ENCODE measurements at regions not wholly inside any gene's neighbourhood (a gene's known extent, or its start where the extent isn't known, plus 50 kb on each side); places are given as distances from the start of the nearest gene placed in this dataset.
"Not testable (repeated sequence)": the region's sequence is repeated elsewhere in the genome, so short reads cannot be mapped to it uniquely, and the experiment has no call there.

GRCh38 chr4:15163284-15163645 is 161.0 kb downstream of the CPEB2 start:
- DNase-seq = no peak

- DNase-seq = no peak
Measured at GRCh38 chr4:15164571-15164970, 162.3 kb downstream of the CPEB2 start.

GRCh38 chr4:15167743-15168142 is 165.5 kb downstream of the CPEB2 start:
- DNase-seq = no peak

GRCh38 chr4:15168759-15169158 is 166.5 kb downstream of the CPEB2 start:
- no peak for DNase-seq

- no peak for DNase-seq
Measured at GRCh38 chr4:15171725-15172124, 169.4 kb downstream of the CPEB2 start.

- DNase-seq = no peak
Measured at GRCh38 chr4:15173251-15173650, 171.0 kb downstream of the CPEB2 start.

GRCh38 chr4:15174168-15174567 is 171.9 kb downstream of the CPEB2 start:
- DNase-seq = not testable (repeated sequence)

- DNase-seq = not testable (repeated sequence)
Measured at GRCh38 chr4:15179842-15180241, 177.6 kb downstream of the CPEB2 start.

- no peak for DNase-seq
Measured at GRCh38 chr4:15182600-15183220, 180.4 kb downstream of the CPEB2 start.

GRCh38 chr4:15186149-15186548 is 183.9 kb downstream of the CPEB2 start:
- DNase-seq = no peak

- no peak for DNase-seq
Measured at GRCh38 chr4:15186806-15187205, 184.5 kb downstream of the CPEB2 start.

- no peak for DNase-seq
Measured at GRCh38 chr4:15188605-15189539, 186.6 kb downstream of the CPEB2 start.

GRCh38 chr4:15194520-15194919 is 192.2 kb downstream of the CPEB2 start:
- DNase-seq = no peak

GRCh38 chr4:15197005-15197404 is 194.7 kb downstream of the CPEB2 start:
- DNase-seq = peak; percentile 4

GRCh38 chr4:15198070-15198727 is 195.9 kb downstream of the CPEB2 start:
- DNase-seq = no peak

- no peak for DNase-seq
Measured at GRCh38 chr4:15201782-15202181, 199.5 kb downstream of the CPEB2 start.

GRCh38 chr4:15202481-15202880 is 200.2 kb downstream of the CPEB2 start:
- DNase-seq = no peak

- DNase-seq = not testable (repeated sequence)
Measured at GRCh38 chr4:15206526-15206925, 204.2 kb downstream of the CPEB2 start.

GRCh38 chr4:15213302-15213970 is 211.2 kb downstream of the CPEB2 start:
- no peak for DNase-seq

GRCh38 chr4:15215109-15215508 is 212.7 kb upstream of the C1QTNF7 start:
- no peak for DNase-seq

- DNase-seq = no peak
Measured at GRCh38 chr4:15226203-15226602, 201.6 kb upstream of the C1QTNF7 start.

GRCh38 chr4:15231265-15232091 is 196.4 kb upstream of the C1QTNF7 start:
- DNase-seq = peak; percentile 79
